ENCODE measurements at regions not wholly inside any gene's neighbourhood (a gene's known extent, or its start where the extent isn't known, plus 50 kb on each side); places are given as distances from the start of the nearest gene placed in this dataset.

- no peak overlapping the region for H3K4me3 ChIP-seq
- no peak overlapping the region for H3K4me2 ChIP-seq
- no peaks in the 10 kb centered on the region for H4K20me1 ChIP-seq
- H3K9me3 ChIP-seq: no peaks in the 10 kb centered on the region
- no peaks in the 10 kb centered on the region for H3K4me1 ChIP-seq
- TF ChIP-seq Cebpa-rat (IDR thresholded peaks at IDR 0.05): no peak
- no peak overlapping the region for H3K9ac ChIP-seq
- H3K36me3 ChIP-seq: no peaks in the 10 kb centered on the region
- no peaks in the 10 kb centered on the region for H3K27me3 ChIP-seq
- H3K27ac ChIP-seq: no peak overlapping the region
These were observed 486.0 kb upstream of the MKI67 start for GRCh38 chr10:128612195-128612594.

GRCh38 chr10:128612631-128613030 is 486.4 kb upstream of the MKI67 start:
- Histone ChIP-seq H3K4me3 (no peak overlapping the region), H3K4me2 (no peak overlapping the region), H3K4me1 (no peaks in the 10 kb centered on the region), H4K20me1 (no peaks in the 10 kb centered on the region), H3K36me3 (no peaks in the 10 kb centered on the region), H3K9me3 (no peaks in the 10 kb centered on the region), H3K9ac (no peak overlapping the region), H3K27ac (no peak overlapping the region), H3K27me3 (no peaks in the 10 kb centered on the region)
- no peak for TF ChIP-seq Cebpa-rat (IDR thresholded peaks at IDR 0.05)

- no peak for TF ChIP-seq Cebpa-rat (IDR thresholded peaks at IDR 0.05)
- no peaks in the 10 kb centered on the region for H3K27me3 ChIP-seq
- H3K4me1 ChIP-seq: no peaks in the 10 kb centered on the region
- H3K9ac ChIP-seq: no peak overlapping the region
- no peak overlapping the region for H3K4me2 ChIP-seq
- H3K9me3 ChIP-seq: no peaks in the 10 kb centered on the region
- no peak overlapping the region for H3K4me3 ChIP-seq
- no peak overlapping the region for H3K27ac ChIP-seq
- H4K20me1 ChIP-seq: no peaks in the 10 kb centered on the region
- no peaks in the 10 kb centered on the region for H3K36me3 ChIP-seq
These were observed 487.9 kb upstream of the MKI67 start for GRCh38 chr10:128614016-128614605.

- Histone ChIP-seq H3K4me2 (no peak overlapping the region), H3K36me3 (no peaks in the 10 kb centered on the region), H3K4me3 (no peak overlapping the region), H3K27me3 (no peaks in the 10 kb centered on the region), H3K4me1 (no peaks in the 10 kb centered on the region), H4K20me1 (no peaks in the 10 kb centered on the region), H3K9me3 (no peaks in the 10 kb centered on the region), H3K27ac (no peak overlapping the region), H3K9ac (no peak overlapping the region)
- no peak for TF ChIP-seq Cebpa-rat (IDR thresholded peaks at IDR 0.05)
These were observed 488.8 kb upstream of the MKI67 start for GRCh38 chr10:128614802-128615553.

GRCh38 chr10:128617532-128617931 is 491.3 kb upstream of the MKI67 start:
- no peak overlapping the region for H3K27ac ChIP-seq
- no peak for TF ChIP-seq Cebpa-rat (IDR thresholded peaks at IDR 0.05)
- no peaks in the 10 kb centered on the region for H3K36me3 ChIP-seq
- H3K27me3 ChIP-seq: no peaks in the 10 kb centered on the region
- H3K4me1 ChIP-seq: no peaks in the 10 kb centered on the region
- H3K9ac ChIP-seq: no peak overlapping the region
- H3K4me2 ChIP-seq: no peak overlapping the region
- H3K4me3 ChIP-seq: no peak overlapping the region
- no peaks in the 10 kb centered on the region for H3K9me3 ChIP-seq
- H4K20me1 ChIP-seq: no peaks in the 10 kb centered on the region

- Histone ChIP-seq H3K36me3 (no peaks in the 10 kb centered on the region), H3K4me1 (no peaks in the 10 kb centered on the region), H3K4me3 (no peak overlapping the region), H3K4me2 (no peak overlapping the region), H3K9me3 (no peaks in the 10 kb centered on the region), H3K9ac (no peak overlapping the region), H3K27me3 (no peaks in the 10 kb centered on the region), H3K27ac (no peak overlapping the region), H4K20me1 (no peaks in the 10 kb centered on the region)
- no peak for TF ChIP-seq Cebpa-rat (IDR thresholded peaks at IDR 0.05)
These were observed 496.5 kb upstream of the MKI67 start for GRCh38 chr10:128622706-128623105.

- no peaks in the 10 kb centered on the region for H3K36me3 ChIP-seq
- H3K4me2 ChIP-seq: no peak overlapping the region
- no peak overlapping the region for H3K9ac ChIP-seq
- no peaks in the 10 kb centered on the region for H3K9me3 ChIP-seq
- no peak overlapping the region for H3K27ac ChIP-seq
- H3K4me3 ChIP-seq: no peak overlapping the region
- H3K27me3 ChIP-seq: no peaks in the 10 kb centered on the region
- no peak for TF ChIP-seq Cebpa-rat (IDR thresholded peaks at IDR 0.05)
- no peaks in the 10 kb centered on the region for H3K4me1 ChIP-seq
- no peaks in the 10 kb centered on the region for H4K20me1 ChIP-seq
These were observed 497.6 kb upstream of the MKI67 start for GRCh38 chr10:128623776-128624175.

GRCh38 chr10:128624656-128625530 is 498.7 kb upstream of the MKI67 start:
- no peak overlapping the region for H3K9ac ChIP-seq
- no peak overlapping the region for H3K4me2 ChIP-seq
- H3K27ac ChIP-seq: no peak overlapping the region
- H3K4me3 ChIP-seq: no peak overlapping the region
- H4K20me1 ChIP-seq: no peaks in the 10 kb centered on the region
- no peak for TF ChIP-seq Cebpa-rat (IDR thresholded peaks at IDR 0.05)
- no peaks in the 10 kb centered on the region for H3K27me3 ChIP-seq
- no peaks in the 10 kb centered on the region for H3K9me3 ChIP-seq
- H3K4me1 ChIP-seq: no peaks in the 10 kb centered on the region
- H3K36me3 ChIP-seq: no peaks in the 10 kb centered on the region

GRCh38 chr10:128625926-128626325 is 499.7 kb upstream of the MKI67 start:
- Histone ChIP-seq H3K4me1 (no peaks in the 10 kb centered on the region), H3K9ac (no peak overlapping the region), H3K27ac (no peak overlapping the region), H3K4me3 (no peak overlapping the region), H3K27me3 (no peaks in the 10 kb centered on the region), H4K20me1 (no peaks in the 10 kb centered on the region), H3K36me3 (no peaks in the 10 kb centered on the region), H3K4me2 (no peak overlapping the region), H3K9me3 (no peaks in the 10 kb centered on the region)
- TF ChIP-seq Cebpa-rat (IDR thresholded peaks at IDR 0.05): no peak
